MG63 (cell line): ENCODE measurements at regions not wholly inside any gene's neighbourhood (a gene's known extent, or its start where the extent isn't known, plus 50 kb on each side); places are given as distances from the start of the nearest gene placed in this dataset.

Experiments used
- DNase-seq: peaks from one replicate; pipeline ENCODE4 v3.0.0-alpha.2; 2020
- H3K27me3 ChIP-seq: fragments of 250-450 bp; sonication (Bioruptor Pico); 2 replicates; pipeline ENCODE4 v1.5.1; 2020; ENCODE audit warnings: mild to moderate bottlenecking, moderate library complexity
- H3K36me3 ChIP-seq: fragments of 250-450 bp; sonication (Bioruptor Pico); 2 replicates; pipeline ENCODE4 v1.5.1; 2020; ENCODE audit warnings: mild to moderate bottlenecking, moderate library complexity
- H3K4me3 ChIP-seq: fragments of 250-450 bp; sonication (Bioruptor Pico); 2 replicates; pipeline ENCODE4 v1.5.1; 2020; ENCODE audit warnings: mild to moderate bottlenecking, moderate library complexity
- H3K9me3 ChIP-seq: fragments of 250-450 bp; sonication (Bioruptor Pico); 2 replicates; pipeline ENCODE4 v1.5.1; 2020; ENCODE audit warnings: mild to moderate bottlenecking, moderate library complexity

DNA sequence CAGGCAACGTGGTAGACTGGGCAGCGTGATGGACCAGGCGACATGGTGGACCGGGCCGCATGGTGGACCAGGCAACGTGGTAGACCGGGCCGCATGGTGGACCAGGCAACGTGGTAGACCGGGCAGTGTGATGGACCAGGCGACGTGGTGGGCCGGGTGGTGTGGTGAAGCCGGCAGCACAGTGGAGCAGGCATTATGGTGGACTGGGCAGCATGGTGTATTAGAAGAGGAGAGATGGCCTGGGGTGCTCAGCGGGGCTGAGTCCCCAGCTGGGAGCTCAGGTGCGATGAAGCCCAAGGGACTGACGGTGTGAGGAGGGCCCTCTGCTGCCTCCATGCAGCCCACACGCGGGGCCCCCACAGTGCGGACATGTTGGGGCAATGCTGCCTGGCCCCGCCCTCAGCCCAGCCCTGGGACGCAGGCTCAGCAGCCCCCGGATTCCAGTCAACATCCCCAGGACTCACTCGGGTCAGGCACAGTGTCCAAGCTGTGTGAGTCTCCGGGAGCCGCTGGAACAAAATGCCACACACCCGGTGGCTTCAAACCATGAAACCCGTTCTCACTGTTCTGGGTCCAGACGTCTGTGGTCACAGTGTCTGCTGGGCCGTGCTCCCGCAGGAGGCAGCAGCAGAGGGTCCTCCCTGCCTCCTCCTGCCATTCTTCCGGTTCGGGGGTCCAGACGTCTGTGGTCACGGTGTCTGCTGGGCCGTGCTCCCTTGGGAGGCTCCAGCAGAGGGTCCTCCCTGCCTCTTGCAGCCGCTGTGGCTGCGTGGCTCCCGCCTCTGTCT lies 1084.9 kb downstream of the BRD1 start:
- no peak for DNase-seq
- H3K4me3 ChIP-seq = no peak overlapping the region
- no peaks in the 10 kb centered on the region for H3K9me3 ChIP-seq
- H3K27me3 ChIP-seq = no peaks in the 10 kb centered on the region
- no peaks in the 10 kb centered on the region for H3K36me3 ChIP-seq

DNA sequence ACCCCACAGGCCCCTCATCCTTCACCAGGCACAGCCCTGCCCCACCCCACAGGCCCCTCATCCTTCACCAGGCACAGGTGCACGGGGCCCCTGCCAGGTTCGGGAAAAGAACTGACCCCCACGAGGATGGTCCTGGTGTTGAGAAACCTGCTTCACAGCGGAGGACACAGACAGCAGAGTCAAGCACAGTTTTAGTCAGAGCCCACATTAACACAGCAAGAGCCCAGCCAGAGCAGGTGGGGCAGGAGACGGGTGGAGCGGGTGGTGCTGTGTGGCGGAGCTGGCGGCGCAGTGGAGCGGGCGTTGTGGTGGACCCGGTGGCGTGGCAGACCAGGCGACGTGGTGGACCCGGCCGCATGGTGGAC lies 1085.5 kb downstream of the BRD1 start:
- Histone ChIP-seq H3K27me3 (no peaks in the 10 kb centered on the region), H3K4me3 (no peak overlapping the region), H3K36me3 (no peaks in the 10 kb centered on the region), H3K9me3 (no peaks in the 10 kb centered on the region)
- no peak for DNase-seq

DNA sequence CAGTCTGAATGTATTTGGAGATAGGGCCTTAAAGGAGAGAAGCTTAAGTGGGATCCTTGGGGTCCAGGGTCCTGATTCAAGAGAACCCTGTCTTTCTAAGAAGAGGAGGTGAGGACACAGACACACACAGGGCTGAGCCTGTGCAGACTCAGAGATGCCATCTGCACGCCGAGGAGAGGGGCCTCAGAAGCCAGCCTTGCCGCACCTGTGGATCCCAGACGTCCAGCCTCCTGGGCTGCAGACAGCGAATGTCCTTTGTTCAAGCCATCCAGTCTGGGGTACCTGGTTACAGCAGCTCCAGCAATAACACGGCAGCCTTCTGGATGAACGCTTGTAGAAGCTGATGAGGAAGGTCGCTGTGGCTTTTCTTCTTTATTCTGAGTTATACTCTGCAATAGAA lies 1086.1 kb downstream of the BRD1 start:
- no peaks in the 10 kb centered on the region for H3K27me3 ChIP-seq
- H3K36me3 ChIP-seq = no peaks in the 10 kb centered on the region
- no peak overlapping the region for H3K4me3 ChIP-seq
- H3K9me3 ChIP-seq = no peaks in the 10 kb centered on the region
- no peak for DNase-seq

DNA sequence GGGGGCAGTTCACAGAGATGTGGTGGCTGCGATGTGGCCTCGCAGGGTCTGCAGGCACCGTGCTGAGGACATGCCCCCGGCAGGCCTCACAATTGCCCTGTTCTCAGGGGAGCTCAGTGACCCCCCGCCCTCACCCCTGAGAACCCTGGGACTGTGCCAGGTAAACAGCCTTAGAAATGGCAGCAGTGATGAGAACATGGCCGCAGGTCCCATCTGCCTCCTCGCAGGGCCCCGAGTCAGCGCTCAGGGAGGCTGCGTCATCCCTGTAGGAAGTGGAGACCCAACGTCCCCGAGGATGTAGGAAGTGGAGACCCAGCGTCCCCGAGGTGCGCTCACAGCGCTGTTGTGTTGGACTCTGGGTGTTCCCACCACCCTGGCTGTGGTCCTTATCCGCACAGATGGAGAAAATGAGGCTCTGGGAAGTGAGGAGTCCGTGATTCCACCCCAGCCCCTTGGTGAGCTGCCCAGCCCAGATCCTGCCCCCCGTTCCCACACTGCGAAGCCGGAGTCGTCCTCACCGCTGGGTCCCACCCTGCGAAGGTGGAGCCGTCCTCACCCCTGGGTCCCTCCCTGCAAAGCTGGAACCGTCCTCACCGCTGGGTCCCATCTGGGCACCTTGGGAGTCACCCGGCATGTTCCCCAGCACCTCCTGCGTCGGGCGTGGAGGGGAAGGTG lies 1086.8 kb downstream of the BRD1 start:
- H3K4me3 ChIP-seq = no peak overlapping the region
- H3K27me3 ChIP-seq = no peaks in the 10 kb centered on the region
- no peaks in the 10 kb centered on the region for H3K36me3 ChIP-seq
- no peak for DNase-seq
- no peaks in the 10 kb centered on the region for H3K9me3 ChIP-seq

DNA sequence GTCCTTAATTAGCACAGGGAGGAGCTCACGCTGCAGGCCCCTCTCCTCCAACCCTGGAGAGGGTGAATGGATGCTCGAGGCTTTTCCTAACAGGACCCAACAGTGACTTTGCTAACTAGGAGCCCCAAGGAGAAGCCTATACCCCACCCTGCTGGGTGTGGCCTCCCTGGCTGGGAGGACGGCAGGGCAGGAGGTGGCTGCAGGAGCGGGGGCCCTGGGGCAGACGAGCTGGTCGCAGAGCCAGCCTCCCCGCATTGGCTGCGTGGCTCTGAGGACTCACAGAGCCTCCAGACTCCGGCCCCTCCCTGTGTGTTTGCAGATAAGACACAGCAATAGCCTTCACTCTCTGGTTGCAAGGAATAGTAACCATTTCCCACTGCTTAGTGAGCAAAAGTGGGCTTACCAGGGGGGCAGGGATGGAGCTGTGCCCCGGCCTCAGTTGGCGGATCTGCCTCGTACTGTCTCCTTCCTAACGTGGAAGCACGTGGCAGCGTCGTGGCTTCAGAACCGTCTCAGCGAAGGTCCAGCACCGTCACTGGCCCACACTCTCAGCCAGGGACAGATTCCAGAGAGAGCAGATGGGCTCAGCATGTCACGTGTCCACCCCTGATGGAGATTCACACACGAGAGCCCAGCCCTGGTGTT lies 1087.5 kb downstream of the BRD1 start:
- DNase-seq = no peak
- no peak overlapping the region for H3K4me3 ChIP-seq
- no peaks in the 10 kb centered on the region for H3K9me3 ChIP-seq
- no peaks in the 10 kb centered on the region for H3K36me3 ChIP-seq
- H3K27me3 ChIP-seq = no peaks in the 10 kb centered on the region

DNA sequence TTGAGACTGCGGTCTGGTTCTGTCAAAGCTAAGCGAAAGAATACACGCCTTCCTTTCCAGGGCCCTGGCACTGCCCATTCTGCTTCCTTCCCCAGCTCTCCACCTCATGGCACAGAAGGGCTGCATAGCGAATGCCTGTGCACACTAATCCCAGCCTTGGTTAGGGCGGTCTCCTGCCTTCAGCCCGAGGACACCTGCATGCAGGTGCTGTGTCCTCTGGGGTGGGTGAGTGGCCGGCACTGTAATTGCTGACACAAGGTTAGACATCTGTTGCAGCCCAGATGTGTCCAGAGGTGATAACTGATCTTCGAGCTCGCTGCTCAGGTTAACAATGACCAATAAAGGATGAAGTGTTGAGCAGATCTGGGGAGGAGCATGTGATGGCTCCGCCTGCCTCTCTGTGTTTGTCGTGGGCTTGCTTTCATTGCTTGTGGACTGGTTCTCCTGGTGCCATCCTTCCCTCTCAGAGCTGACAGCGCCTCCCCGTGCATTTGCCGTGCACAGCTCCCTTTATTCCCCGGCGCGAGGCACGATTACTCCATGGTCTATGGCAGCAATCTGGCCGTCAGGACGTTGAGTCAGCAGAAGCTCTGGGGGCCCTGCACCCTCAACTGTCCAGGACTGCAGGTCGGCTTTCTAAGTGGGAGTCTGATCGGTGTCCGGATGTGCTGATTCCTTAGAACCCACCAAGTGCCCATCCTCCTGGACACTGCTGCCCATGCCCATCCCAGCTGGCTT lies 1088.2 kb downstream of the BRD1 start:
- H3K9me3 ChIP-seq = no peaks in the 10 kb centered on the region
- H3K4me3 ChIP-seq = no peak overlapping the region
- no peak for DNase-seq
- H3K36me3 ChIP-seq = no peaks in the 10 kb centered on the region
- H3K27me3 ChIP-seq = no peaks in the 10 kb centered on the region

DNA sequence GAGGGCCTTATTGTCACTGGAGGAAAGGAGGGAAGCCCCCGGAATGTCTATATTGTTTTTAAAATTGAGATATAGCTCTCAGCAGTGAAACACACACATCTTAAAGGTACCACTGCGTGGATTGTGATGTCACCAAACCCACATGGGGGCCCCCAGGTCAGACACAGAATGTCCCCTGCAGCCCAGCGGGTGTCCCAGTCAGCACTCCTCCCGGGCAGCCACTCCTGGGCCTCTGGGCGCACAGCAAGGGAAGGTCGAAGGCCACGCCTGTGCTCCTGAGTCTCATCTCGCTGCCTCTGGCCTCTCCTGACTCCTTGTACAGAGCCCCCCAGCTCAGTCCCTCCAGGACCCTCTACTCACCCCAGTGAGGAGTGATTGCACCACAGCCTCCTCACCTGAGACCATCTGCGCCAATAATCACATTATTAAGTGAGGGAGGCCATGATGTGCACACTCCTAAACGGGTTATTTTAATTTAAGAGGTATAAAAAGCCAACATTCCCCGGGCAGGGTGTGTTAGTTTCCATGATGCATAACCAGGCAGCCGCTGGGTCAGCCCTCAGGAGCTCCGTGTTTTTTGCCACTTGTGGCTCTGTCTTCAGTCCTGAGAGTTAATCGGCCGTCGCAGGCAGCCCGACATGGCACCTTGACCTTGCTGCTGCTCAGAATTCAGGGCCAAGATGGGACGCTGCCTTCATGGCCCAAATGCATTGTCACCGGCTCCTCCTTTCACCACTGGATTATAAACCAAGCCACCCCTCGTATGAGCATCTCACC lies 1089.3 kb downstream of the BRD1 start:
- no peaks in the 10 kb centered on the region for H3K9me3 ChIP-seq

GRCh38 chr22:48737461-48738203 lies 1090.0 kb downstream of the BRD1 start:
- no peak for DNase-seq
- Histone ChIP-seq H3K9me3 (no peaks in the 10 kb centered on the region), H3K27me3 (no peaks in the 10 kb centered on the region), H3K4me3 (no peak overlapping the region), H3K36me3 (no peaks in the 10 kb centered on the region)

More for the DNA sequence above, 1089.3 kb downstream of the BRD1 start:
- Histone ChIP-seq H3K27me3 (no peaks in the 10 kb centered on the region), H3K4me3 (no peak overlapping the region), H3K36me3 (no peaks in the 10 kb centered on the region)
- DNase-seq = no peak

DNA sequence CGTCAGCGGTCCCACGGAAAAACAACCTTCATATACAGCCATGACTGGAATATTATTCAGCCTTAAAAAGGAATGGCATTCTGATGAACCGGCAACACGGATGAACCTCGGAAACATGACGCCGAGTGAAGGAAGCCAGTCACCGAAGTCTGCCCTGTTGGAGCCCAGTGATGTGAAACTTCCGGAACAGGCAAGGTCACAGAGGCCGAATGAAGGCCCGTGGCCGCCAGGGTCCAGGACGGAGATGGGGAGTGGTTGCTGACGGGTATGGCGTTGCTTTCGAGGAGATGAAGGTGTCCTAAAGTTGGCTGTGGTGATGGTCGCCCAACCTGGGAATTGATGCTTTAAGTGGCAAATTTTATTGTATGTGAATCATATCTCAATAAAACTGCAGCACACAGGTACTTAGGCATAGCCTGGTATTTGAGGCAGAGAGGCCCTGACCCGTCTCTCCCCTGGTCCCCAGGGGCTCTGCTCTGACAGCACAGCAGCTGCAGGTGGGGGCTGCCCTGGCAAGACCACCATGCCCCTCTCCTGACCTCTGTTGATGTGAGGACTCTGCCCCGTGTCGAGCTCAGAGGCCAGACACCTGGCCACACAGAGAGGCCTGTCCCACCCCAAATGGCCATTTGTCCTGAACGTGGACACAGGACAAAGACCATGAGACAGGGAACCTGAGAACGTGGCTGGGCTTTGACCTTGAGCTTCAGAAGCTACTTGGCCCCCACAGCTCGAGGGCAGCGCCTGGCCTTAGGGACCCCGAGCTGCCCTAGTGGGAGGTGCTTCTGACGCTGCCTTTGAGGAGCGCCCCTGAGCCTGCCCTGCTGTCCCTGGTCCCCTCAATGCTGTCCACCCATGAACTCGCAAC lies 1090.8 kb downstream of the BRD1 start:
- no peak for DNase-seq
- Histone ChIP-seq H3K27me3 (no peaks in the 10 kb centered on the region), H3K4me3 (no peak overlapping the region), H3K9me3 (no peaks in the 10 kb centered on the region), H3K36me3 (no peaks in the 10 kb centered on the region)

DNA sequence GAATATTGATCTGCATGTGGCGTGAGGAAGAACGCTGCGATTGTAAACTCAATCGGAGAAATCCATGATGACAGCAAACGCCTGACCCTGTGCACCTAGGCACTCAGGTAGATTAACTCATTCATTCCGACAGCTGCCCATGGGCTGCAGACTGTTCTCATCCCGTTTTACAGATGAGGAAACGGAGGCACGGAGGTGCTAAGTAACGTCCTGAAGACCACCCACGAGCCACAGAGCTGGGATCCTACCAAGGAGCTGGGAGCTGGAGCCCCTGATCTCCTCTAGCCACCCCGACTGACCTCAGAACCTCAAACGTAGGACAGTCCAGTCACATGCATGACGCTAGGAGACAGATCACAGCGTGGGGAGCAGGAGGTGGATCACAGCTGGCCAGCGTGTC lies 1092.7 kb downstream of the BRD1 start:
- Histone ChIP-seq H3K4me3 (no peak overlapping the region), H3K9me3 (no peaks in the 10 kb centered on the region), H3K27me3 (no peaks in the 10 kb centered on the region), H3K36me3 (no peaks in the 10 kb centered on the region)
- DNase-seq = no peak

DNA sequence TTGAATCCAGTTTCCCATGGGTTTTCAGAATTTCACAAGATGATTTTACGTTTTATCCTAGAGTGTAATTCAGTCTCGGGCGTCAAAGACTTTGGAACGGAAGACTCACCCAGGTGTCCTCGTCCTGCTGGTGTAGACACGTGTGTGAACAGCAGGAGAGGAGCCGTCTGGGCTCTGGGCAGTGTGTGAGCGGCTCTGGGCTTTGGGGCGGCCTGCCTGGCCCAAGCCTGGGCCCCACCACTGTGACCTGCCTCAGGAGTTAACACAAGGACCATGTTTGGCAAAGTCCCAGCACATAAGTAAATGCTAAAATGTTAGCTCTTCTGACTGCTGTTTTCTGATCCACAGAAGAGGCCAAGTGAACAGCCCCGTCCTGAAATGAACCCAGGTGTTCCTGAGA lies 1093.3 kb downstream of the BRD1 start:
- Histone ChIP-seq H3K36me3 (no peaks in the 10 kb centered on the region), H3K9me3 (no peaks in the 10 kb centered on the region), H3K4me3 (no peak overlapping the region), H3K27me3 (no peaks in the 10 kb centered on the region)
- no peak for DNase-seq

DNA sequence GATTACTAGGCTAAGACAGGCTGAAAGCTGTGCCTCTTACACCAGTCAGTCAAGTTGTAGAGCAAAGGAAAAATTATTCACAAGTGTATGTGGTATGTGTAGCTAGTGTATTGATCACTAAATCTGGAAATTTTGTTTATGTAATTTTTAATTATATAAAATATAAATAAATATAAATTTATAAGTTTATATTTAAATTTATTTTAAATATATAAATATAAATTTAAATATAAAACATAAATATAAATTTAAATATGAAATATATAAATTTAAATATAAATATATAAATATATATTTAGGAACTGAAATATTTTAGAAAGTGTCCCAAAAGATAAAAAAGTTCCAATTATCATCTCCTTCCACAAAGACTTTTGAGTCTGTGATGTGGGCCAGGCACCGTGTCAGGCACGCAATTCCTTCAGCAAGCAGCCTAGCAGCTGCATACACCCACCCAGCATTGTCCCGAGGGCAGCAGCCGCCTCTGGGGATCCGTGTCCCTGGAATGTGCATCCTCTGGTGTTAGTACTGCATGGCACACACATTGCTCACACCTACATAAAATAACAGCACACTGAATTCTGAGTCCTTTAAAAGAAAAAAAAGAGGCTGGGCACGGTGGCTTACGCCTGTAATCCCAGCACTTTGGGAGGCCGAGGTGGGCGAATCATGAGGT lies 1098.0 kb downstream of the BRD1 start:
- H3K9me3 ChIP-seq = peaks cover 5% of the 10 kb centered on the region; the same call in 1 of the 2 replicates
- H3K36me3 ChIP-seq = no peaks in the 10 kb centered on the region
- no peaks in the 10 kb centered on the region for H3K27me3 ChIP-seq
- H3K4me3 ChIP-seq = no peak overlapping the region
- no peak for DNase-seq

DNA sequence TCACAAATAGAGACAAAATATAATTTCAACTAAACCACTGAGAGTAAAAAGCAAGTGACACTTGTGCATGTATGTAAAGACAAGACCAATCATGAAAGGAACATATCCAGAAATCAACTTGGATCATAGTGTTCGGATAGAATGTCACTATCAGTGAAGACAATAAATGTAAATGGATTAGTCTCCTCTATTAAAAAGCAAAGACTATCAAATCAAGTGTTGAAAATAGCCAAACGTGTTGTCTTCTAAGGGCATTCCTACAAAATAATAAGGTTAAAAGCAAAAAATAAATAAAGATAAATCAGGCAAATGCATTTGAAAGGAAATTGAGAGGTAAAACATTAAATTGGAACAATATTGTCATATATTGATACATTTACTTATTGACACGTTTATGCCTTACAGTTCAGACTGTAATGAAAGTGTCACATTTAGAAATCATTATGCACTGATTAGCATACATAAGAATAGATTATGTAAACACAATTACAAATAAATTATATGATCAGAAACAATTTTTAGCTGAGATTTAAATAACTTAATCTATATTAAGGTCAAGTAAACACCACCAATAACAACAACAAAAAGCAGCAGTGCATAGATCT lies 1100.1 kb downstream of the BRD1 start:
- H3K36me3 ChIP-seq = no peaks in the 10 kb centered on the region

GRCh38 chr22:48724899-48725298 lies 1102.8 kb downstream of the BRD1 start:
- Histone ChIP-seq H3K4me3 (no peak overlapping the region), H3K27me3 (no peaks in the 10 kb centered on the region), H3K36me3 (no peaks in the 10 kb centered on the region), H3K9me3 (peaks cover 5% of the 10 kb centered on the region; the same call in 1 of the 2 replicates)
- DNase-seq = no peak

More for the DNA sequence above, 1100.1 kb downstream of the BRD1 start:
- no peak for DNase-seq
- Histone ChIP-seq H3K4me3 (no peak overlapping the region), H3K27me3 (no peaks in the 10 kb centered on the region), H3K9me3 (peaks cover 5% of the 10 kb centered on the region; the same call in 1 of the 2 replicates)
